GM11168 (cell line): ENCODE measurements at regions not wholly inside any gene's neighbourhood (a gene's known extent, or its start where the extent isn't known, plus 50 kb on each side); places are given as distances from the start of the nearest gene placed in this dataset.

Experiments
- in situ Hi-C: fragments of 300-500 bp; cut with MboI; formaldehyde crosslinking; loops from one replicate; pipeline ENCODE4 v1.12.0; 2022; ENCODE audit warnings: low sequenced_read_pairs; ENCODE audit not compliant: unreplicated experiment

GRCh38 chrX:121932688-121933087 lies 885.3 kb downstream of the GLUD2 start:
- in situ Hi-C loops, result no loop called here

GRCh38 chrX:121949041-121949760 lies 901.8 kb downstream of the GLUD2 start:
- in situ Hi-C loops, result no loop called here

- in situ Hi-C loops, result no loop called here
Measured at GRCh38 chrX:121958886-121959285, 911.5 kb downstream of the GLUD2 start.

- in situ Hi-C loops, result no loop called here
Measured at GRCh38 chrX:121975671-121976070, 928.3 kb downstream of the GLUD2 start.

GRCh38 chrX:121987163-121987562 lies 939.8 kb downstream of the GLUD2 start:
- in situ Hi-C loops, result no loop called here

GRCh38 chrX:121987835-121988234 lies 940.4 kb downstream of the GLUD2 start:
- in situ Hi-C loops, result no loop called here

- in situ Hi-C loops, result no loop called here
Measured at GRCh38 chrX:122004127-122004526, 956.7 kb downstream of the GLUD2 start.

GRCh38 chrX:122026665-122027064 lies 979.3 kb downstream of the GLUD2 start:
- in situ Hi-C loops, result no loop called here

- in situ Hi-C loops, result no loop called here
Measured at GRCh38 chrX:122046226-122046625, 998.8 kb downstream of the GLUD2 start.

GRCh38 chrX:122046815-122047214 lies 999.4 kb downstream of the GLUD2 start:
- in situ Hi-C loops, result no loop called here

GRCh38 chrX:122047261-122047660 lies 999.9 kb downstream of the GLUD2 start:
- in situ Hi-C loops, result no loop called here

- in situ Hi-C loops, result no loop called here
Measured at GRCh38 chrX:122055460-122055859, 1008.0 kb downstream of the GLUD2 start.

GRCh38 chrX:122055979-122056715 lies 1008.7 kb downstream of the GLUD2 start:
- in situ Hi-C loops, result no loop called here

GRCh38 chrX:122076241-122076640 lies 1028.8 kb downstream of the GLUD2 start:
- in situ Hi-C loops, result no loop called here

GRCh38 chrX:122078079-122078478 lies 1030.7 kb downstream of the GLUD2 start:
- in situ Hi-C loops, result no loop called here

GRCh38 chrX:122087341-122087740 lies 1039.9 kb downstream of the GLUD2 start:
- in situ Hi-C loops, result no loop called here

GRCh38 chrX:122091571-122091970 lies 1044.2 kb downstream of the GLUD2 start:
- in situ Hi-C loops, result no loop called here

- in situ Hi-C loops, result no loop called here
Measured at GRCh38 chrX:122092360-122092759, 1045.0 kb downstream of the GLUD2 start.

- in situ Hi-C loops, result no loop called here
Measured at GRCh38 chrX:122092978-122093377, 1045.6 kb downstream of the GLUD2 start.

GRCh38 chrX:122094611-122095010 lies 1047.2 kb downstream of the GLUD2 start:
- in situ Hi-C loops, result no loop called here

- in situ Hi-C loops, result no loop called here
Measured at GRCh38 chrX:122113376-122113775, 1066.0 kb downstream of the GLUD2 start.

GRCh38 chrX:122113896-122114295 lies 1066.5 kb downstream of the GLUD2 start:
- in situ Hi-C loops, result no loop called here
